Neural progenitor cell (in vitro differentiated cells): ENCODE measurements at regions not wholly inside any gene's neighbourhood (a gene's known extent, or its start where the extent isn't known, plus 50 kb on each side); places are given as distances from the start of the nearest gene placed in this dataset.

Source experiments
- EZH2 ChIP-seq: fragments of 200-600 bp; sonication (generic); IDR thresholded peaks from 2 replicates; pipeline ENCODE4 v1.6.1; 2017; ENCODE audit warnings: antibody characterized with exemption, mild to moderate bottlenecking, moderate library complexity
- EZH2phosphoT487 ChIP-seq: fragments of 200-600 bp; sonication (generic); IDR thresholded peaks from 2 replicates; pipeline ENCODE4 v1.6.1; 2017; ENCODE audit warnings: antibody characterized with exemption
- TF ChIP-seq, protein P1 (sequence below): fragments of 200-600 bp; sonication (generic); IDR thresholded peaks from 2 replicates; pipeline ENCODE4 v1.5.1; 2017; ENCODE audit warnings: antibody characterized with exemption, mild to moderate bottlenecking

DNA sequence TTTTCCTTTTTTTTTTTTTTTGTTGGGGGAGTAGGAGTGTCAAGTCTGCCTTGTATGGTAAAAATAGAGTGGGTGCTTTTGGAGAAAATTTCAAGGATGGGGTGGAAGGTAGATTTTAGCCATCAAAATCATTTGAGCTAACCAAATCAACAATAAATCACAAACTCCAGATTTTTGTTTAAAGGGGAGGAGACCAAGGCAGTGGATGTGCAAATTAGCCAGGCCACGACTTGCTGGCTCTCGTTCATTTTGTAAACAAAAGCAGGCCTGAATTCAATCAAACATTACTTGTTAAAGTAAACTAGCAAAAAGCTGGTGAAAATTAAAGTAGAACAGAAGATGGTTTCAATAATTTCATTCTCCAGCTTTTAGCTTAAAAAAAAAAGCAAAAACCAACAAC lies 387.2 kb downstream of the BMP4 start:
- TF ChIP-seq EZH2 (no peak), EZH2phosphoT487 (no peak)
- TF ChIP-seq, protein P1, sequence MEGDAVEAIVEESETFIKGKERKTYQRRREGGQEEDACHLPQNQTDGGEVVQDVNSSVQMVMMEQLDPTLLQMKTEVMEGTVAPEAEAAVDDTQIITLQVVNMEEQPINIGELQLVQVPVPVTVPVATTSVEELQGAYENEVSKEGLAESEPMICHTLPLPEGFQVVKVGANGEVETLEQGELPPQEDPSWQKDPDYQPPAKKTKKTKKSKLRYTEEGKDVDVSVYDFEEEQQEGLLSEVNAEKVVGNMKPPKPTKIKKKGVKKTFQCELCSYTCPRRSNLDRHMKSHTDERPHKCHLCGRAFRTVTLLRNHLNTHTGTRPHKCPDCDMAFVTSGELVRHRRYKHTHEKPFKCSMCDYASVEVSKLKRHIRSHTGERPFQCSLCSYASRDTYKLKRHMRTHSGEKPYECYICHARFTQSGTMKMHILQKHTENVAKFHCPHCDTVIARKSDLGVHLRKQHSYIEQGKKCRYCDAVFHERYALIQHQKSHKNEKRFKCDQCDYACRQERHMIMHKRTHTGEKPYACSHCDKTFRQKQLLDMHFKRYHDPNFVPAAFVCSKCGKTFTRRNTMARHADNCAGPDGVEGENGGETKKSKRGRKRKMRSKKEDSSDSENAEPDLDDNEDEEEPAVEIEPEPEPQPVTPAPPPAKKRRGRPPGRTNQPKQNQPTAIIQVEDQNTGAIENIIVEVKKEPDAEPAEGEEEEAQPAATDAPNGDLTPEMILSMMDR, result no peak
